H1 (cell line): ENCODE measurements at regions not wholly inside any gene's neighbourhood (a gene's known extent, or its start where the extent isn't known, plus 50 kb on each side); places are given as distances from the start of the nearest gene placed in this dataset.

Source experiments
- CEBPB ChIP-seq: IDR thresholded peaks from 2 replicates; pipeline ENCODE4 v1.6.1; 2012; ENCODE audit warnings: low read depth, low read length
- CHD7 ChIP-seq: fragments of 300-600 bp; sonication (generic); IDR thresholded peaks from 2 replicates; pipeline ENCODE4 v1.7.1; 2012; ENCODE audit warnings: low read length, moderate library complexity, mild to moderate bottlenecking, inconsistent platforms; ENCODE audit not compliant: insufficient replicate concordance
- EZH2 ChIP-seq: fragments of 200-600 bp; sonication (generic); IDR thresholded peaks from 2 replicates; pipeline ENCODE4 v1.7.1; 2012; ENCODE audit warnings: low read depth, mild to moderate bottlenecking, moderate library complexity, low read length, inconsistent platforms; ENCODE audit not compliant: severe bottlenecking
- HDAC2 ChIP-seq, 2 experiments: fragments of 300-600 bp in 1 of 2; sonication (generic) in 1 of 2; IDR thresholded peaks; 2 replicates each; pipeline ENCODE4 v1.6.1; 2011 to 2012; ENCODE audit warnings: low read depth in 2 of 2, low read length in 2 of 2, mild to moderate bottlenecking in 2 of 2, moderate library complexity in 2 of 2, borderline replicate concordance in 1 of 2, inconsistent platforms in 1 of 2
- JUND ChIP-seq: IDR thresholded peaks from 2 replicates; pipeline ENCODE4 v1.6.1; 2011; ENCODE audit warnings: mild to moderate bottlenecking, improper control_type of control experiment, low read length

GRCh38 chr15:60250316-60250715 lies 147.5 kb downstream of the ANXA2 start (continued):
- no peak for TF ChIP-seq CHD7
- no peak for TF ChIP-seq EZH2
- no peak for TF ChIP-seq HDAC2 (IDR thresholded peaks at IDR 0.05; ENCODE audit: borderline replicate concordance in 1 of 2, low read depth in 2 of 2, low read length in 2 of 2)
- TF ChIP-seq JUND, result no peak
- TF ChIP-seq CEBPB, result no peak
